HG02981 (cell line): ENCODE measurements at regions not wholly inside any gene's neighbourhood (a gene's known extent, or its start where the extent isn't known, plus 50 kb on each side); places are given as distances from the start of the nearest gene placed in this dataset.
"Not testable (repeated sequence)": the region's sequence is repeated elsewhere in the genome, so short reads cannot be mapped to it uniquely, and the experiment has no call there.

ENCODE experiments used
- ATAC-seq: cut with Tn5 transposase; IDR thresholded peaks from one replicate; pipeline ENCODE4 v1.9.1; 2021; ENCODE audit warnings: mild to moderate bottlenecking, moderate library complexity; ENCODE audit not compliant: unreplicated experiment

DNA sequence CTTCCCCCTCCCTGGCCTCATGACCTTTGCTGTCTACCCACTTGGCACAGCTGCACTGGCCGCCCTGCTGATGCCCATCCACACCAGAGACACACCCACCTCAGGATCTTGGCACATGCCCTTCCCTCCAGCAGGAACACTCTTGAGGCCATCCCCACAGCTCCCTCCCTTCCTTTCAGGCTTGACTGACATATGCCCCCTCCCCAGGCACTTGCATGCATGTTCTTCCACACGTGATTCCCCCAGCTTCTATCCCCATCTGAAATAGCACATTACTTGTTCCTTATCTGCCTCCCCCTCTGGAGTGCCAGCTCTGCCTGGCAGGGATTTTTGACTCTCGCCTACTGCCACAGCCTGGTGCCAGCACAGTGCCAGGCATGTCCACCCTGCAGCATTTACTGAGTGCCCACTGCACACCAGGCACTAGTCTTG lies 98.5 kb upstream of the SLC25A33 start:
- no peak for ATAC-seq

DNA sequence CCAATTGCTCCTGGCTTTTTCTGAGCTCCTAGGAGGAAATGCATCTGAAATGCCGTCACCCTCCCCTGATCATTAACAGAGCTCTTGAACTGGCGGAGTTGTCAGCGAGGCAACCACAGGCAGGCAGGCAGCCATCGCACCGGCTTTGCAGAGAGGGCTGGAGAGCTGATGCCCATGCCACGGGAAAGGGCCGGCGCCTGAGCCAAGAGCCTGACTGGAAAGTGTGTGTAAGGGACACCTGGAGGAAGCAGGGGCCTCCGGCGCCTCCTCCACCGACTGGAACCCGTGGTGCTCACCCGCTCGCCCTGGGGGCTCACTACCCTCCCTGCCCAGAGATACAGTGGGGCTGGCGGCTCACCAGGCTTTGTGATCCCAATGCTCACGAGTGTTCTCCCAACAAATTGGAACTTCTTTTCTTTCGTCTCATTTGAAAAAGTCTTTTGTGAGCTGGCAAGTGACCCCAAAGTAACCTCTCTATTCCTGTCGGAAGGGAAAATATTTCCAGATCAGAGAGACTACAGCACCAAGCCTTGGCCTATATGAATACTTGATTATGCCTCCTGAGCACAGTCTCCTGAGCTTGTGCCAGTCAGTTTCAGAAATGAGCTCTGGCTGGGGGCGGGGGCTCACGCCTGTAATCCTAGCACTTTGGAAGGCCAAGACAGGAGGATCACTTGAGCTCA lies 97.7 kb upstream of the SLC25A33 start:
- no peak for ATAC-seq

DNA sequence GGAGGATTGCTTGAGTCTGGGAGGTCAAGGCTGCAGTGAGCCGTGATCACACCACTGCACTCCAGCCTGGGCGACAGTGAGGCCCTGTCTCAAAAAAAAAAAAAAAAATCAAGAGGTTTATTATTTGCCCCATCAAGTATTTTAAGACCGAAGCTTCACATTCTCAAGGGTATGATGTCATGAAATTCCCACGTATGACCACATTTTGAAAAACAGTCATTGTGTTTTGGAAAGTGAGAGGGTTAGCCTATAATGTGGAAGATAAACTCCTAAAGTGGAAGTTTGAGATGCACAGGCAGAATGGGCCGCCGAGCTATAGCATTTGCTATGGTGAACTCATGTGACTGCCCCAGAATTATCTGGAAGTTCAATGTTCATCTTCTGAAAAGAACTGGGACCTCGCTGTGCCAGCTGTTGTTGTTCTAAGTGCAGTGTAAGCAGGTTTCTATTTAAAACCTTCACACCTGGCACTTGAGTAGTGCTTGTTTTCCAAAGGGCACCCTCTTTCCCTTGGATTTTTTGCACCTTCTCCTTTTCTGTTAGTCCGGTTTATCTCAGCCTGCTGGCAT lies 96.9 kb upstream of the SLC25A33 start:
- ATAC-seq, result no peak

DNA sequence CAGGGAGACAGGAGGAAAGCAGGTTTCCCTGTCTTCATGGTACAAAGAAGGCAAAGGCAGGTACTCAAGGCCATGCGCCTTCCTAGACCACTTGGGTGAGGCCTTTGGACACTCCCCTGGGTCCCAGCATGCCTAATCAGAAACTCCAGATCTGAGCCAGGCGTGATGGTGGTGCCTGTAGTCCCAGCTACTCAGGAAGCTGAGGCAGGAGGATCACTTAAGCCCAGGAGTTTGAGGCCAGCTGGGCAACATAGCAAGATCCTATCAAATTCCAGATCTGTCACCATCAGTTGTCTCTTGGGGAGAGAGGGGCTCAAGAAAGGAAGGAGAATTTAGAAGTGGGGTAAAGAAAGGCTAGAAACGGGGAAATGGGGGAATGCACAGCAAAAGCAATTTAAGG lies 96.3 kb upstream of the SLC25A33 start:
- no peak for ATAC-seq

DNA sequence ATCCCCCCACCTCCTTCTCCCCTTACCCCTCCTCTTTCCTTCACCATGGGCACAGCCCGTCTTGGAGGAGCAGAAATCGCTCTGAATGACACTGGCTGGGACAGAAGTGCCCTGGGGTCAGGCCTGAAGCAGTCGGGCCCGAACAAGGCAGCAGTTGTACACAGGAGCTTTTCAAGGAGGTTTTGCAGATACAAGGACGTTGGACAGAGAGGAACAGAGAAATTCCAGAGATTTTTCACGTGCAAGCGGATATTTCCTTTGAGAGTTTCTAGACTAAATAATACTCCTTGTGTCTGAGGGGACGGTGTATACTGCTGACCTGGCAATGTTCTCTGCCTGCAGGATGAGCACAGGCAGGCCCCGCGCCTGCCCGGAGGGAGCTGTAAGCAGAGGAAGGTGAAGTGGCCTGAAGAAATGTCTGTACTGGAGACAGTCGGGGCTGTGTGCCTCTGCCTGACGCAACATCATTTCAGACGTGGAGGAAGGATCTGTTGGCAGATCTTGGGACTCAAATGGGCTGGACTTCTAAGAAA lies 95.3 kb upstream of the SLC25A33 start:
- ATAC-seq, result no peak

DNA sequence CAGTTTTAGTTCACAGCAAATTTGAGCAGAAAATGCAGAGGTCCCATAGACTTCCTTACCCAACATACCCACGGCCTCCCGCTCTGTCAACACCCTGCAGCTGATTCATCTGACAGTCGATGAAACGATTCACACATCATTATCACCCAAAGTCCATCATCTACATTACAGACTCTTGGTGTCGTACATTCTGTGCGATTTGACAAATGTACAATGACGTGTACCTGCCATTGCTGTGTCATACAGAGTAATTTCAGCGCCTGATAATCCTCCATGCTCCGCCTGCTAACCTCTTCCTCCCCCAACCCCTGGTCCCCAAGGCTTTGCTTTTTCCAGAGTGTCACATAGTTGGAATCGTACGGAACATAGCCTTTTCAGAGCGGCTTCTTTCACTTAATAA lies 94.7 kb upstream of the SLC25A33 start:
- no peak for ATAC-seq

DNA sequence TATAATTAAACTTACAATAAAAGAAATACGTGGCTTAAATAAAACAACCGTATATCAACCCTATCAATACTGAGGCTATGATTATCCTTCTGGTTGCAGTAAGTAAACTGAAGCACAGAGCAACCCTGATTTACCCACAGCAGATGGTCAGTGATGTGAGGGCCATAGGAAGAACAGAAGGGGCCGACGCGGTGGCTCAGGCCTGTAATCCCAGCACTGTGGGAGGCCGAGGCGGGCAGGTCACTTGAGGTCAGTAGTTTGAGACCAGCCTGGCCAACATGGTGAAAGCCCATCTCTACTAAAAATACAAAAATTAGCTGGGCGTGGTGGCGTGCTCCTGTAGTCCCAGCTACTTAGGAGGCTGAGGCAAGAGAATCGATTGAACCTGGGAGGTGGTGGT lies 94.2 kb upstream of the SLC25A33 start:
- not testable (repeated sequence) for ATAC-seq

DNA sequence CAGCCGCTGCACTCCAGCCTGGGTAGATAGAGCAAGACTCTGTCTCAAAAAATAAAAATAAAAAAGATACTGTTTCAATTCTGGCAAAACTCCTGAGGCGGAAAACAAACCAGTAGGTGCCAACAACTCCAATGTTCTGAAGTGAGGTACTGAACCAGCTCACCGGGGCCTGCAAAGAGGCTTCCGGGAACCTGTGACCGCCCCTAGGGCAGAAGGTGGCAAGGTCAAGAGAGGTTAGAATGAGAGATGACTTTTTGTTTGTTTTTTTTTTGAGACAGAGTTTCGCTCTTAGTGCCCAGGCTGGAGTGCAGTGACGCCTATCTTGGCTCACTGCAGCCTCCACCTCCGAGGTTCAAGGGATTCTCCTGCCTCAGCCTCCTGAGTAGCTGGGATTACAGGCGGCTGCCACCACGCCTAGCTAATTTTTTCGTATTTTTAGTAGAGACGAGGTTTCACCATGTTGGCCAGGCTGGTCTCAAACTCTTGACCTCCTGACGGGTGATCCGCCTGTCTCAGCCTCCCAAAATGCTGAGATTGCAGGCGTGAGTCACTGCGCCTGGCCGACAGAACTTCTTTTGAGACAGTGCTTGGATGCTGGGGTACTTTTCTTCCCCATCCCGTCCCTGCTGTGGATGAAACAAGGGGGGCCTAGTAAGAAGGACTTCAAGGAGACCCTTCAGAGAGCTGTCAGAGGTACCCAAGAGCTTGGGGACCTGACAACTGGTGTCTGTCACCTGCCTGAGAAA lies 91.9 kb upstream of the SLC25A33 start:
- no peak for ATAC-seq

DNA sequence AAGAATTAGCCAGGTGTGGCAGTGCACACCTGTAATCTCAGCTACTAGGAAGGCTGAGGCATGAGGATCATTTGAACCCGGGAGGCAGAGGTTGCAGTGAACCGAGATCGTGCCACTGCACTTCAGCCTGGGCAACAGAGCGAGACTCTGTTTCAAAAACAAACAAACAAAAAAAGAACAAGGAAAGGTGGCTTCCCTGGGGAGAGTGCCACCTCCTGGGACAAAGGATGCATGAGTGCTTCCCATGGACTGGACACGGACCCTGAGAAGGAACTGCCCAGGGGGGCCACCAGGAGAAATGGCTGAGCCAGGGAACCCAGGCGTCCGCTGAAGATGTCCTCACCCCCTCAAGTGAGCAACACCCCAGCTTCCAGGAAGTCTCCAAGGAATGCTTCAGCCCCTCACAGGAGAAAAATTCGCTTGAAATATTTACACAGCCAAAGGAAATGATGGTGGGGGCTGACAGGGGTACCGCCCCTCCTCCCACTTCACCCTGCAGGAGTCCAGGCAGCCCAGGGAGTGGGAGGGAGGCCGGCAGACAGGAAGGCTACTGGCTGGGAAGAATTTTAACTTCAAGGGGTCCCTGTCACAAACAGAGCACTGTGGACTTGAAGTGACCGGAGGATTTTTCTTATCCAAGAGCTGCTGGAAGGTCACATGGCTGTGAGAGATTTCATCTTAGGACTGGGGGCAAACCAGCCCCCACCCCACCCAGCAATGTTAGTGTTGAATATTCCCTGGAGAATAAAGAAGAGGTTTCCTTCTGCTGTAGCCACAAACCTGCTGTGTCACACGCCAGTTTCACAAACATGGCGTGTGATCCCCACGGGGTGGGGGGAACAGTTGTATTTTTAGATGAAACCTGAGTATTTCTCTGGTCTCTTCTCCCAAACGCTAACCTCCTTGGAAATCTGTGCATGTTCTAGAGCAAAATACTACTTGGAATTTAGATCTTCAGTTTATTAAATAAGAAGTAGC lies 90.8 kb upstream of the SLC25A33 start:
- no peak for ATAC-seq

DNA sequence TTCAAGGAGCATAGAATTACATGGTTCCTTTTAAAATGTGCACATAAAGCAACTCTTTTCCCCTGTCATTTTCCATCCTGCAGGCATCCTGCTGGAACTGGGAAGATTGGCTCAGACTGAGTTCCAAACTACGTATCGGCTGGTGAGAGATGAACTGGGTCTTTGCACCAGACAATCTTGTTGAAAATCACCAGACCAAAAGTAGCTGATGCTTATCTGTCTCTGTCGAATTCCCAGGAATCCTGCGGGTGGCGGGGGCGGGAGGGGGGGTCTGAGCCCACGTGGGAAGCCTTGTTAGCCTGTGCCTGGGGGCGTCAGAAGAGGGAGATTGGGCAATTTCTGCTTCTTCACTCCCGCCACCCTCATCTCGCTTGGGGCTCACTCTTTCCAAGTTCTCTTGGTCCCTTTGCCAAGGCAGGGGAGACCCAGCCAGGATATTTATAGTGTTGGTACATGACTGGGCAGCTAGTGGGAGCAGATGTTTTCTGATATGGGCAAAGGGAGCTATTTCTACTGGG lies 90.1 kb upstream of the SLC25A33 start:
- ATAC-seq, result no peak

DNA sequence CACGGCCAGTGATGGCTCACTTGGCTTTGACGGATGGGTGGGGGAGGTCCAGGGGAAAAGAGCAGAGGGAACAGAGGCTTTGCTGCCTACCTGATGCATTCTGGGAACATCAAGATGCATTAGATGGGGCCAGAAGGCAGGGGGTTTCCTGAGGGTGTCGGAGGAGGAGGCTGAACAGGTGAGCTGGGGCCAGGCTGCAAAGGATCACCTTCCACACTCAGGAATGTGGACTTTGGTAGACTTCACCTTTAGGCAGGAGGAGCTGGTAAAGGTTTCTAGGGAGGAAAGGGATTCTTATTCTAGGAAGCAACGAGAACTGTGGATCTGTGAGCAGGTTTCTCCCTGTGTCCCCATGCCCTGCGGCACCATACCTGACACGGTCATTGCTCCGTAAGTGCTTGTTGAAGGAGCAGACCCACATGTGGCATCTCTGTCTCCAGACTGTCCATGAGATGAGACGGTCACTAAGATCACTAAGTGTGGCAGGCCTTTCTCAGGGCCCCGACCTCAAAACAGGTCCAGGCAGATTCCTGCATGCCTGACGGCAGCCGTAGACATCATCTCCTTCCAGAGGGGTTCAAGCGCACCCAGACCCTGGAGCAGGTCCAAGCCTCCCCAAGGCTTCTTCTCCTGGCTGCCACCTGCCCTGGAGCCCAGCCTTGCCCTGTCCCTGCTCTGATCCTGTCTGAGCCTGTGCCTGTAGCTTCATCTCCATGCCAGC lies 89.1 kb upstream of the SLC25A33 start:
- ATAC-seq, result no peak

DNA sequence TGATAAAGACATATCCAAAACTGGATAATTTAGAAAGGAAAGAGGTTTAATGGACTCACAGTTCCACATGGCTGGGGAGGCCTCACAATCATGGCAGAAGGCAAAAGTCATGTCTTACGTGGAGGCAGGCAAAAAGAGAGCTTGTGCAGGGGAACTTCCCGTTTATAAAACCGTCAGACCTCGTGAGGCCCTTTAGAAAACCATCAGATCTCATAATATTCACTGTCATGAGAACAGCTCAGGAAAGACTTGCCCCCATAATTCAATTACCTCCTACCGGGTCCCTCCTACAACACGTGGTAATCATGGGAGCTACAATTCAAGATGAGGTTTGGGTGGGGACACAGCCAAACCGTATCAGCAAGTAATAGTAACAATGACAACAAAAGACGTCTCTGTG lies 88.2 kb upstream of the SLC25A33 start:
- no peak for ATAC-seq

DNA sequence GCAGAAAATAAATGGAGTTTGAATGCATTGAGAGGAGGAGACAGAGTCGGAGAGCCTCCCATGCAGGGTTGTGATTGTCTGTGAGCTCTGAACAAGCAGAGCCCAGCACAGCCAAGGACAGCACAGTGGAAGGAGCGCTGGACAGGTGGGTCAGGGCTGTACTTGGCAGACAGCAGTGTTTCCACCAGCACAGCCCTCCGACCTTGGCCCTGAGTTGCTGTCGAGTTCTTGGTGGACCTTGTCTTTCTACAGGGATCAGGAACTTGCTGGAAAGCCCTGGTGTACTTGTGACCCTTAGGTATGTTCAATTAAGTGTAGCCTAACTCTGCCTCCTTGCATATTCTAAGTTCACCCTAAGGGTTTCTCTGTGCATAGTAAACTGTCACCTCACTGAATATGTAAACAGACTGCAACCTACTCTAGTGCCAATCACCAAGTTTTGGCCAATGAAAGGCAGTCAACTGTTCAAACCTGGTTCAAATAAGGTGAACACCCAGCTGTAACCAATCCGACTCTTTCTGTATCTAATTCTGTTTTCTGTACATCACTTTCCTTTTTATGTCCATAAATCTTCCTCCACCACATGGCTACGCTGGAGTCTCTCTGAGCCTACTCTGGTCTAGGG lies 86.6 kb upstream of the SLC25A33 start:
- ATAC-seq, result no peak

DNA sequence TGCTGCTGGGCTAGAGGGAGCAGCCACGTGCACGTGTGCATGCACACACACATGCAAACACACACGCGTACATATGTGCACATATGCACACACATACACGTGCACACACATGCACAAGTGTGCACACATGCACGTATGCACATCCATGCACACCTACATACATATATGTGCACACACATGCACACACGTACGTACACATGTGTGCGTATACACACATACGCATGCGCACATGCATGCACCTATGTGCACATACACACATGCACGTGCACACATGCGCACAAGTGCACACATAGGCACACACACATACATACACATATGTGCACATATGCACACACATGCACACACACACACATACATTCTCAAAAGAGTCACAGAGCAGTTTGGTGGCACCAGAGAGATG lies 85.9 kb upstream of the SLC25A33 start:
- ATAC-seq, result no peak

DNA sequence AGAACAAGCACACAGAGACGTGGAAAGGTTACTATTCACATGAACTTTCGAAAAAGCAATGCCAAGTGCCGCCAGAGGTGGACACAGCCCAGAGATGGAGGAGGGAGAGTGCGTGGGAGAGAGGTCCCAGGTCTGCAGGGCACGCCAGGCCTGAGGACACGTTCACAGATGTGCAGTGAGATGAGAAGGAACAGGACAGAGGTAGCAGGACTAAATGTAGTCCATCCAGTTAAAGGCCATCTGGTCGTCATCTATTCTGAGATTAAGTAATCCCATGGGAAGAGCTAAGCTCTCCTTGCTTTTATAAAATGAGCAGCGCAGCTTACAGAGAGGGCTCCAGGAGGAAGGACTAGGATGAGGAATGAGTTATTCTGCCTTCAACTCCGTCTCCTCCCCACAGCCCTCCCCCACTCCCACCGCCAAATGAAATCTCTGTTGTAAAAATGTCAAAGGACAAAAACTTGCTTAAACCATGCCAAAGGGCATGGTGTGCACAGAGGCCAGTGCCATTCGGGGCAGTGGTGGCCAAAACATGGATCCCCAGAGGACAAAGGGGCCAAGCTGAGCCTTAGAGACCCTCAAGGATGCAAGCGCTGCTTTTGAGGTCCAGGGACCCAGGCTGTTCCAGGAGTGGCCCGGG lies 85.4 kb upstream of the SLC25A33 start:
- no peak for ATAC-seq

DNA sequence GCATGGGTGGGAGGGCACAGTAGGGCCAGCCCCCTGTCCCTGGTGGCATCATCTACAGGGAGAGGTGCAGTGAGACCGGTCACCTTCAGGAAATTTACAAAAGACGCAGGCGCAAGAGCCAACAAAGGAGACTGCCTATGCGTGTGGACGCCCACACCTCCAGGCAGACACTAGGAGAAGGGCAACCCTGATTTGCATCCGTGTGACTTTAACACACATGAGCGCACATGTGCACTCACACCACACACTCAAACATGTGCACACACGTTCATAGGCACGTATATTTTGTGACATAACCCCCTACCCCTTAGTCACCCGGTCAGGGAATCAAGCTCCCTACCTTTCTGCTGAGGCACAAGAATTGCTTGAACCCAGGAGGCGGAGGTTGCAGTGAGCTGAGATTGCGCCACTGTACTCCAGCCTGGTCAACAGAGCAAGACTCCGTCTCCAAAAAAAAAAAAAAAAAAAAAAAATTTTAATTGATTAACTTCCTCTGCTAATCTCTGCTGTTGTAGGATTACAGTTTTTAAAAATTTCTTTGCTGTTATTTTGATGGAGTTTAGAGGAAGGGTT lies 84.7 kb upstream of the SLC25A33 start:
- ATAC-seq, result no peak

DNA sequence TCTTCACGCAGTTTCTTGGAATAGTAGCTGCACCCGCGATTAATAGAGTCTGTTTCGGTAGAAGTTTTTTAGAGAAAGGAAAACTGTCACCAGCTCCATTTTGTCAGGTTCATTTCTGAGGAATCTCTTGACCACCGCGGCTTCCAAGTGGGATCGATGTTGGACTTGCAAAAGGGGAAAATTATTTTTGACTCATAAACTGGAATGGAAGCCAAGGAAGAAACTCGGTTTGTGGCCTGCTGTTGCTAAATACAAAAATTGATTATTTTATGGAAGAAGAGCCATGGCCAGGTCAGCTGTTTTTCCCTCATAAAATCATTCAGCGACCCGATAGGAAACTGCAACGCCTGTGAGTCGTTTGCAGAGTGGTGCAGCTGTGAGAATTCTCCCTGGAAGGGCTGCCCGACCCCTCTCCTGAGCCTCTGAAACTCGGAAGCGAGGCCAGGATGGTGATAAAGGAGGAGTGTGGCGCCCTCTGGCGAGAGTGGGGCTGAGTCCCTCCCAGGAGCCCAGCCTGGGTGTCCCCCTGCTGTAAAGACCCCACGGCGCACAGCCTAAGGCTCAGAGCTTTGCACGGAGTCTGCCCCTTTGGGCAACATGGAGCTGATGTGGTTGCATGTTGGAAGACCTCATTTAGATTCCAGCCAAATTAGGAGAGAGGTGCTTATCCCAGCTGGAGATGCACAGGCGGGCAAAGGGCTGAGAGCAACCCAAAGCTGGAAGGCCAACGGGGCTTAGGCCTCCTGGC lies 83.6 kb upstream of the SLC25A33 start:
- no peak for ATAC-seq

DNA sequence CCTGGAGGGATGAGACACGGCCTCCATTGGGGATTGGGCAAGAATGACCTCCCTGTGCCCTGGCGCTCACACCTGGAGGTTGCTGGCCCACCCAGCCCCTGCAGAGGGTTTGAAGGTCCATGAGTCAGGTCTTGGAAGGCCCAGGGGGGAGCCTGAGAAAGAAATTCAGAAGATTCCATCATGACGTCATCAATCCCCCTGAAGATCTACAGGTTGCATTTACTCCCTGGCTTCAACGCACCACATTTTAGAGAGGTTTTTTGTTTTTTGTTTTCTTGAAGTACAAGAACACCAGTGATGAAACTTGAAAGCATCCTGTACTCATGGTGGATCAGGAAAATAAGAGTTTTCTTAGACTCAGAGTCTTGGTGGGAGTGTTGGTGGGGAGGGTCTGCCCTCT lies 82.4 kb upstream of the SLC25A33 start:
- no peak for ATAC-seq
